ENCODE measurements at regions not wholly inside any gene's neighbourhood (a gene's known extent, or its start where the extent isn't known, plus 50 kb on each side); places are given as distances from the start of the nearest gene placed in this dataset.

- Histone ChIP-seq H3K36me3 (no peaks in the 10 kb centered on the region), H3K9me3 (no peaks in the 10 kb centered on the region), H3K4me1 (no peaks in the 10 kb centered on the region), H3K27me3 (no peaks in the 10 kb centered on the region), H3K27ac (no peak overlapping the region), H3K9ac (ENCODE audit: low read depth in 2 of 2, low read length in 2 of 2) (no peak overlapping the region), H3K4me3 (no peak overlapping the region)
- TF ChIP-seq CTCF (IDR thresholded peaks at IDR 0.05): no peak
- no peak for DNase-seq
- intact Hi-C loops (cut with DNase I): no loop called here
Observed at GRCh38 chr15:46930426-46930825, 786.9 kb upstream of the SEMA6D start.

GRCh38 chr15:46933332-46933731 lies 784.0 kb upstream of the SEMA6D start:
- DNase-seq: no peak
- Histone ChIP-seq H3K27me3 (no peaks in the 10 kb centered on the region), H3K4me3 (no peak overlapping the region), H3K36me3 (no peaks in the 10 kb centered on the region), H3K9me3 (no peaks in the 10 kb centered on the region), H3K4me1 (no peaks in the 10 kb centered on the region), H3K9ac (ENCODE audit: low read depth in 2 of 2, low read length in 2 of 2) (no peak overlapping the region), H3K27ac (no peak overlapping the region)
- intact Hi-C loops (cut with DNase I): no loop called here
- TF ChIP-seq CTCF (IDR thresholded peaks at IDR 0.05): no peak

- no peaks in the 10 kb centered on the region for H3K9me3 ChIP-seq
- intact Hi-C loops (cut with DNase I): no loop called here
- no peak for DNase-seq
- H3K9ac ChIP-seq (ENCODE audit: low read depth in 2 of 2, low read length in 2 of 2): no peak overlapping the region
- no peaks in the 10 kb centered on the region for H3K4me1 ChIP-seq
- no peaks in the 10 kb centered on the region for H3K27me3 ChIP-seq
- H3K36me3 ChIP-seq: no peaks in the 10 kb centered on the region
- no peak for TF ChIP-seq CTCF (IDR thresholded peaks at IDR 0.05)
- H3K27ac ChIP-seq: no peak overlapping the region
- H3K4me3 ChIP-seq: no peak overlapping the region
Observed at GRCh38 chr15:46934851-46935250, 782.5 kb upstream of the SEMA6D start.

- H3K4me3 ChIP-seq: no peak overlapping the region
- H3K9me3 ChIP-seq: no peaks in the 10 kb centered on the region
- H3K4me1 ChIP-seq: no peaks in the 10 kb centered on the region
- DNase-seq: no peak
- no peak overlapping the region for H3K9ac ChIP-seq (ENCODE audit: low read depth in 2 of 2, low read length in 2 of 2)
- H3K27me3 ChIP-seq: no peaks in the 10 kb centered on the region
- no peaks in the 10 kb centered on the region for H3K36me3 ChIP-seq
- TF ChIP-seq CTCF (IDR thresholded peaks at IDR 0.05): no peak
- intact Hi-C loops (cut with DNase I): no loop called here
- no peak overlapping the region for H3K27ac ChIP-seq
Observed at GRCh38 chr15:46938169-46938568, 779.1 kb upstream of the SEMA6D start.

GRCh38 chr15:46941241-46941640 lies 776.1 kb upstream of the SEMA6D start:
- intact Hi-C loops (cut with DNase I): no loop called here
- Histone ChIP-seq H3K9me3 (no peaks in the 10 kb centered on the region), H3K27me3 (no peaks in the 10 kb centered on the region), H3K27ac (no peak overlapping the region), H3K36me3 (no peaks in the 10 kb centered on the region), H3K4me3 (no peak overlapping the region), H3K9ac (ENCODE audit: low read depth in 2 of 2, low read length in 2 of 2) (no peak overlapping the region), H3K4me1 (no peaks in the 10 kb centered on the region)
- DNase-seq: no peak
- TF ChIP-seq CTCF (IDR thresholded peaks at IDR 0.05): no peak

GRCh38 chr15:46946953-46947352 lies 770.4 kb upstream of the SEMA6D start:
- no peak overlapping the region for H3K9ac ChIP-seq (ENCODE audit: low read depth in 2 of 2, low read length in 2 of 2)
- no peaks in the 10 kb centered on the region for H3K27me3 ChIP-seq
- H3K36me3 ChIP-seq: no peaks in the 10 kb centered on the region
- no peak for TF ChIP-seq CTCF (IDR thresholded peaks at IDR 0.05)
- intact Hi-C loops (cut with DNase I): no loop called here
- no peak overlapping the region for H3K4me3 ChIP-seq
- no peak for DNase-seq
- H3K4me1 ChIP-seq: no peaks in the 10 kb centered on the region
- no peaks in the 10 kb centered on the region for H3K9me3 ChIP-seq
- no peak overlapping the region for H3K27ac ChIP-seq

Measured in colonic mucosa (tissue), 4 donors.